Fibroblast of lung (primary cell): ENCODE measurements at regions not wholly inside any gene's neighbourhood (a gene's known extent, or its start where the extent isn't known, plus 50 kb on each side); places are given as distances from the start of the nearest gene placed in this dataset.

ENCODE experiments used
- DNase-seq, 2 donors: peaks; one replicate each; pipeline versions ENCODE4 v3.0.0 to v3.0.0-alpha.2; 2010; ENCODE audit warnings: low read depth in 2 of 2
- H2AFZ ChIP-seq: 2 replicates; pipeline ENCODE4 v1.5.1; 2012; ENCODE audit warnings: low read length, control low read depth, inconsistent platforms
- H3K27ac ChIP-seq: 2 replicates; pipeline ENCODE4 v1.5.1; 2011; ENCODE audit warnings: low read length, control low read depth; ENCODE audit not compliant: insufficient read depth
- H3K27me3 ChIP-seq: 2 replicates; pipeline ENCODE4 v1.5.1; 2011; ENCODE audit warnings: mild to moderate bottlenecking, low read length; ENCODE audit not compliant: control insufficient read depth, insufficient read depth
- H3K36me3 ChIP-seq: 2 replicates; pipeline ENCODE4 v1.5.1; 2011; ENCODE audit warnings: low read length; ENCODE audit not compliant: control insufficient read depth, insufficient read depth
- H3K4me1 ChIP-seq: 2 replicates; pipeline ENCODE4 v1.5.1; 2011; ENCODE audit warnings: low read length; ENCODE audit not compliant: control insufficient read depth, insufficient read depth; ENCODE audit errors: extremely low read depth
- H3K4me2 ChIP-seq: 2 replicates; pipeline ENCODE4 v1.5.1; 2011; ENCODE audit warnings: low read length, control low read depth; ENCODE audit not compliant: insufficient read depth; ENCODE audit errors: extremely low read depth
- H3K4me3 ChIP-seq, 4 experiments: fragments of 200-600 bp in 1 of 4; sonication (generic) in 1 of 4; replicated peaks in 1 of 4; 2 replicates each; pipeline ENCODE4 v1.5.1; 2011 to 2016; ENCODE audit warnings: low read length in 4 of 4, low read depth in 3 of 4, mild to moderate bottlenecking in 3 of 4, control low read depth in 2 of 4, inconsistent platforms in 1 of 4, mixed read lengths in 1 of 4; ENCODE audit not compliant: insufficient read depth in 1 of 4; ENCODE audit errors: control extremely low read depth in 1 of 4
- H3K79me2 ChIP-seq: 2 replicates; pipeline ENCODE4 v1.5.1; 2012; ENCODE audit warnings: mild to moderate bottlenecking, low read length, inconsistent platforms; ENCODE audit not compliant: control insufficient read depth, insufficient read depth
- H3K9ac ChIP-seq: 2 replicates; pipeline ENCODE4 v1.5.1; 2011; ENCODE audit warnings: mild to moderate bottlenecking, low read length, control low read depth; ENCODE audit not compliant: insufficient read depth
- H3K9me3 ChIP-seq: 2 replicates; pipeline ENCODE4 v1.5.1; 2012; ENCODE audit warnings: low read depth, low read length; ENCODE audit not compliant: control insufficient read depth, insufficient read depth
- H4K20me1 ChIP-seq: 2 replicates; pipeline ENCODE4 v1.5.1; 2011; ENCODE audit warnings: low read length; ENCODE audit not compliant: control insufficient read depth, insufficient read depth; ENCODE audit errors: extremely low read depth
- EZH2 ChIP-seq: IDR thresholded peaks from 2 replicates; pipeline ENCODE4 v1.5.1; 2012; ENCODE audit warnings: low read length, control low read depth, mild to moderate bottlenecking; ENCODE audit errors: missing control alignments
- TF ChIP-seq, protein P1 (sequence below), 2 donors: IDR thresholded peaks in 1 of 2; conservative IDR thresholded peaks in 1 of 2; 1 replicate in 1 of 2; 2 replicates in 1 of 2; pipeline ENCODE4 v1.5.1; 2011 to 2012; ENCODE audit warnings: low read length in 2 of 2, control low read depth in 1 of 2, inconsistent platforms in 1 of 2, low read depth in 1 of 2, mild to moderate bottlenecking in 1 of 2

DNA sequence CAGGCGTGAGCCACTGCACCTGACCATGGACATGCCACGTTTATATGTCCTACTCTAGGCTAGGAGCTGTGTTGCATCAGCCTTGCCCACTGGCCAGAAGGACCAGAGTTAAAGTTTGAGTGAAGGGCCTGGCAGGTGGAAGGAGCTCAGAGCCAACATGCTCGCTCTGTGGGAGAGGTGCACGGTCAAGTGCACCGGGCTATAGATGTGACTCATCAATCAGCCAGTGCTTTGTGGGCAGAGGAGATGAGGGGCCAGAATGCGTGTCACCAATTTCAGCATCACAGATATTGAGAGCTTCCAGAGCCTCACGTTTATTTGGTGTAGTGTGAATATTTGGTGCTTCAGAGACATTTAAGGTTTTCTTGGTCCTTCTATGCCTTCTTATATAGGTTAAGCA, 137.3 kb upstream of the KBTBD8 start:
- H3K9ac ChIP-seq, result no peak overlapping the region
- no peak for TF ChIP-seq EZH2
- TF ChIP-seq, protein P1, sequence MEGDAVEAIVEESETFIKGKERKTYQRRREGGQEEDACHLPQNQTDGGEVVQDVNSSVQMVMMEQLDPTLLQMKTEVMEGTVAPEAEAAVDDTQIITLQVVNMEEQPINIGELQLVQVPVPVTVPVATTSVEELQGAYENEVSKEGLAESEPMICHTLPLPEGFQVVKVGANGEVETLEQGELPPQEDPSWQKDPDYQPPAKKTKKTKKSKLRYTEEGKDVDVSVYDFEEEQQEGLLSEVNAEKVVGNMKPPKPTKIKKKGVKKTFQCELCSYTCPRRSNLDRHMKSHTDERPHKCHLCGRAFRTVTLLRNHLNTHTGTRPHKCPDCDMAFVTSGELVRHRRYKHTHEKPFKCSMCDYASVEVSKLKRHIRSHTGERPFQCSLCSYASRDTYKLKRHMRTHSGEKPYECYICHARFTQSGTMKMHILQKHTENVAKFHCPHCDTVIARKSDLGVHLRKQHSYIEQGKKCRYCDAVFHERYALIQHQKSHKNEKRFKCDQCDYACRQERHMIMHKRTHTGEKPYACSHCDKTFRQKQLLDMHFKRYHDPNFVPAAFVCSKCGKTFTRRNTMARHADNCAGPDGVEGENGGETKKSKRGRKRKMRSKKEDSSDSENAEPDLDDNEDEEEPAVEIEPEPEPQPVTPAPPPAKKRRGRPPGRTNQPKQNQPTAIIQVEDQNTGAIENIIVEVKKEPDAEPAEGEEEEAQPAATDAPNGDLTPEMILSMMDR (conservative IDR thresholded peaks at IDR 0.05 in 1 of 2, IDR thresholded peaks at IDR 0.05 in 1 of 2; ENCODE audit: low read depth in 1 of 2, low read length in 2 of 2), result no peak
- H3K36me3 ChIP-seq, result no peaks in the 10 kb centered on the region
- H3K27ac ChIP-seq, result no peak overlapping the region
- no peak overlapping the region for H3K4me3 ChIP-seq
- no peak overlapping the region for H3K4me2 ChIP-seq
- H3K4me1 ChIP-seq, result no peaks in the 10 kb centered on the region
- H3K79me2 ChIP-seq, result no peaks in the 10 kb centered on the region
- no peaks in the 10 kb centered on the region for H3K9me3 ChIP-seq
- DNase-seq, result no peak
- no peak overlapping the region for H2AFZ ChIP-seq
- H4K20me1 ChIP-seq, result no peaks in the 10 kb centered on the region
- H3K27me3 ChIP-seq, result no peaks in the 10 kb centered on the region

GRCh38 chr3:66863205-66864111, 134.6 kb upstream of the KBTBD8 start:
- no peaks in the 10 kb centered on the region for H3K4me1 ChIP-seq
- H3K27ac ChIP-seq, result no peak overlapping the region
- no peak overlapping the region for H3K9ac ChIP-seq
- no peak overlapping the region for H3K4me2 ChIP-seq
- no peaks in the 10 kb centered on the region for H3K36me3 ChIP-seq
- H3K79me2 ChIP-seq, result no peaks in the 10 kb centered on the region
- no peaks in the 10 kb centered on the region for H3K9me3 ChIP-seq
- TF ChIP-seq, protein P1 (conservative IDR thresholded peaks at IDR 0.05 in 1 of 2, IDR thresholded peaks at IDR 0.05 in 1 of 2; ENCODE audit: low read depth in 1 of 2, low read length in 2 of 2), result no peak
- TF ChIP-seq EZH2, result no peak
- no peaks in the 10 kb centered on the region for H3K27me3 ChIP-seq
- H4K20me1 ChIP-seq, result no peaks in the 10 kb centered on the region
- H2AFZ ChIP-seq, result no peak overlapping the region
- H3K4me3 ChIP-seq, result no peak overlapping the region
- DNase-seq, result no peak

DNA sequence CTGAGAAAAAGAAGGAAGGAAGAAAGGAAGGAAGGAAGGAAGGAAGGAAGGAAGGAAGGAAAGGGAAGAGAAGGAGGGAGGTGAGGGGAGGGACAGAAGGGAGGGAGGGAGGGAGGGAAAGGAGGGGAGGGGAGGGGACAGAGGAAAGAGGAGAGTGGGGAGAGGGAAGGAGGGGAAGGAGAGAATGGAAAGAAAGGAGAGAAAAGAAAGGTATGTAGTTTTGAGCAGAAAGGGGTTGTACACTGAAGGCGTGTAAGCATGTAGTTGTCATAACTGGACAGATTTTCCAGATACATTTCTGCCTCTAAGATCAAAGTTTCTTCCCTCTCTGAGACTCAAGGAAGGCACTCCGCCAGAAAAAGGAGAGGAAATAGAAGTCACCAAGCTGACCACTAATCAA, 113.4 kb upstream of the KBTBD8 start:
- Histone ChIP-seq H2AFZ (no peak overlapping the region), H3K27ac (no peak overlapping the region), H3K9me3 (no peaks in the 10 kb centered on the region), H4K20me1 (no peaks in the 10 kb centered on the region), H3K4me1 (no peaks in the 10 kb centered on the region), H3K36me3 (no peaks in the 10 kb centered on the region), H3K4me3 (no peak overlapping the region), H3K4me2 (no peak overlapping the region), H3K27me3 (no peaks in the 10 kb centered on the region), H3K9ac (no peak overlapping the region), H3K79me2 (no peaks in the 10 kb centered on the region)
- DNase-seq, result no peak
- TF ChIP-seq, protein P1 (conservative IDR thresholded peaks at IDR 0.05 in 1 of 2, IDR thresholded peaks at IDR 0.05 in 1 of 2; ENCODE audit: low read depth in 1 of 2, low read length in 2 of 2), result no peak
- no peak for TF ChIP-seq EZH2
